HG03175 (cell line): ENCODE measurements at regions not wholly inside any gene's neighbourhood (a gene's known extent, or its start where the extent isn't known, plus 50 kb on each side); places are given as distances from the start of the nearest gene placed in this dataset.

Experiments used
- ATAC-seq: cut with Tn5 transposase; IDR thresholded peaks from one replicate; pipeline ENCODE4 v1.9.1; 2021; ENCODE audit warnings: mild to moderate bottlenecking, moderate library complexity; ENCODE audit not compliant: unreplicated experiment

DNA sequence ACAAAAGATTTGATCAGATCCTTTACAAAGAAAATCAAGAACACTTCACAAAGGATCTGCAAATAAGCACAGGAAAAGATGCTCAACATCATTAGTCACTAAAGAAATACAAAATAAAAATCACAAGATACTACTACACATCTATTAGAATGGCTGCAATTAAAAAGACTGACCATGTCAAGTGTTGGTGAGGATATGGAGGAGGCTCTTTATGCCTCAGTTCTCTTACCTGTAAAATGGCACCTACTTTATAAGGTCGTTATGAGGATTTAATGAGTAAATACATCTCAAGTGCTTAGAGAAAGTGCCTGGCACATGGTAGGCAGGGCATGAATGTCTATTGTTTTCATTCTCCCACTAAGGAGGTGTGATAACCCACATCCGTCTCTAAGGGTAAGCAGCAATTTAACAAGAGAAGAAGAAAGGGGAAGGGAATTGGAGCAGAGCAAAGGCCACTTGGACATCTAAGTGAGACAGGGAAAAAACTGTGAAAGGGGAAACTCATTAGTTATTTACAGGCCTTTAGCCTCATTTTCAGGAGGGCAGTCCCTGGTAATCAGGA lies 157.5 kb upstream of the NFE2L3 start:
- ATAC-seq, result no peak

DNA sequence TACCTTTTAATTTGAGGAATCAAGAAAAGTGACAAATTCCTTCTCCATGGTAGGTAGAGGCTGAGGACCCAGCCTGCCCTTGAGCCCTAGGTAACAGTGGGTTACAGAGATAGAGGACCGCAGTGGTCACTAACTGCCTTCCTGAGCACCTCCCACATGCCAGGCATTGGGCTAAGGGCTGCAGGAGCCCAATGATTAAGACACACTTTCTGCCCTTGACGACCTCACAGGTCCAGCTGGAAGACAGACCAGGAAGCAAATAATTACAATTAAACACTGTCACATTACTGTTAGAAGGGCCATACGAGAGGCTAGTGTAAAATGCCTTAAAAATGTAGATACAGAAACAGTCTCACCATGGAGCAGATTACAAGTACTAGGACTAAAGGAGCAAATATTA lies 156.8 kb upstream of the NFE2L3 start:
- no peak for ATAC-seq

DNA sequence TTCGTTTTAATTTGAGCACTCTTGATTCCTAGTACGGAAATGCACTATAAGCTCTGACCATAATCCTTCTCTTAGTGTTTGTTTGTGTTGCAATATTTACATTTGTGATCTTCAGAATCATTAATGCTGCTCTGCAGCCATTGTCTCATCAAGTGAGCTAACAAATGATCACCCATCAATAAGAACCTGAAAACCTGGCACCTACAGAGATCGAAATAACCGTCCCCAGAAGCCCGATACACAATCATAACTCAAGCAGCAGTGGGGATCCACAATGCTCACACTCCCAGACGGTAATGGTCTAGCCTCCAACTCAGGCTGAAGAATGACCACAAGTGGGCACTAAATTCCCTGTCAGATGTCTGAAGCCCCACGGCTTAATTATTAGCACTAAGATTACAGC lies 156.0 kb upstream of the NFE2L3 start:
- no peak for ATAC-seq

DNA sequence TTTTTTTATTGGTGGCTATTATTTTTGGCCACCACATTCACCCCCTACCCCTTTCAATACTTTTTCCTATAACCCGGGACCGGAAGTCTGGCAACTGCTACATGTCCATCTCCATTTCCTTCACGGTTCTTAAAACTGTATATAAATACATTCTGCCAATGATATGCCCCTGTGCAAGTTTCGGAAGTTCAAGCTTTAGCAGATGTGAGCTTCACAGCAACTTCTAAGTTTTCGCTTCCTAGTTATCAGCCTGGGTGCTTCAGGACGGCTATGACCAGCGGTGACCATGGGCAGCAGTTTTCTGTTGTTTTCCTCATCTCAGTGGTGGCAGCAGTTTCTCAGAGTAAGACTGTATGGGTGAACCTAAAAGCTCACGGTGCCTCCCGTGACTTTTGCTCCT lies 153.5 kb upstream of the NFE2L3 start:
- no peak for ATAC-seq

DNA sequence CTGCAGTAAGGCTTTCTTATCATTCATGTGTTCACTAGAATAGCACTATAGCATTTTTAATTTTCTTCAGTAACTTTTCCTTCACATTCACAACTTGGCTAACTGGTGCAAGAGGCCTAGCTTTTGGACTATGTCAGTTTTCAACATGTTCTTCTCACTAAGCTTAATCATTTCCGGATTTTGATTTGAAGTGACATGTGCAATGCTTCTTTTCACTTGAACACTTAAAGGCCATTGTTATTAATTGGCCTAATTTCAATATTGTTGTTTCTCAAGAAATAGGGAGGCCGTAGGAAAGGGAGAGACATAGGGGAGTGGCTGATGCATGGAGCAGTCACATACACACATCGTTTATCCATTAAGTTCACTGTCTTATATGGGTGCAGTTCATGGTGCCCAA lies 151.2 kb upstream of the NFE2L3 start:
- no peak for ATAC-seq

DNA sequence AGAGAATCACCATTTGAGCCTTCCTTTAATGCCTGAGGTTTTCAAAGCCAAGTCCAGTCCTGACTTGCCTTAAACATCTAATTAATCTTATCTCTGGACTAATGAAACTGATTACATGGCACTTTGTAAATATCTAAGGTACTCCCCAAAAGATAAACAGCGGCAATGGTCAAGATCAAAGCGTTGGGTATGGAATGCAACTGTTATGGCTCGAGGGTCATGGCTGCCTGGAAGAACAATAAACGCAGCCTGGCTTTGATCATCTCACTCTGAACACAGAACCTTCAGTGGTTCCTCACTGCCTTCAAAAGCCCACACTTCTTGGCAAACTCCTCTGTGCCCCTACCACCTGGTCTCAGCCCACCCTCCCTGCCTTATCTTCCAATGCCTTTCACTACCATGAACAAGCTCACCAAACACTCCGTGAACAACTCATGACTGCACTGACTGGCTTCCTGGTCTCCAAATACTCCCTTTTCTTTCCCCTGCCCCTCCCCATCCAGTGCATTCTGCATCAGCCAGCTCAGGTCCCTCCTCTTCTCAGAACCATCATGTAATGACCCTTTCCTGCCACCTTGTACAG lies 150.2 kb upstream of the NFE2L3 start:
- no peak for ATAC-seq

DNA sequence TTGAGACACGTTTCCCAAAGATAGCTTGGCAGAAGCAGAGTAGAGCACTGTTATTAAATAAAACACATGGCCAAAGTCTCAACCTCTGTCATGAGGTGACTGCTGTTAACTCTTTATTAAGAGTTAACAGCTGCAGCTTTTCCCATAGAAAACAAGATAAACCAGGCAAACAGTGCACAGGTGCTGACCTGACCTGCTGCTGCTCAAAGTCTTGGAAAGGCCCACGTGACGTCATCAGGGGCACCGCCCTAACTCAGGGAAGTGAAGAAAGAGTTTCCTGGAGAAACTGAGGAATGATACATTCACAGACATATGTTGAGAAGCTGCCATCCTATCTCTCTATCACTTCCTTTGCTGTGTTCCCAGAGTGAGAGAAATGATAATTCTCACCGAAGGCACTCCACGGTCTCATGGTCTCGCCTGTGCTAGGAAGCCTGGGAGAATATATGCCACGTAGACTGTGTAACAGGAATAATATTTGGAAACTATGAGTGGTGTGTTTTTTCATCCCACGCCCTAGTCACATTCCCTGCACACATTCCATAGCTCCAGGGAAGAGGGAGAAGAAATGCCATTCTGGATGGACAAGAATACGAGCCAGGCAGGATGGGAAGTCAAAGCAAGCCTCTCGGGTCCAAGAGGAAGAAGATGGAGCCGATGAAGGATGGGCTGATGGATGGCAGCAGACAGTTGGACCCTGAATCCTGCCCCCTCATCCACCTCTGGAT lies 146.2 kb upstream of the NFE2L3 start:
- ATAC-seq, result no peak

DNA sequence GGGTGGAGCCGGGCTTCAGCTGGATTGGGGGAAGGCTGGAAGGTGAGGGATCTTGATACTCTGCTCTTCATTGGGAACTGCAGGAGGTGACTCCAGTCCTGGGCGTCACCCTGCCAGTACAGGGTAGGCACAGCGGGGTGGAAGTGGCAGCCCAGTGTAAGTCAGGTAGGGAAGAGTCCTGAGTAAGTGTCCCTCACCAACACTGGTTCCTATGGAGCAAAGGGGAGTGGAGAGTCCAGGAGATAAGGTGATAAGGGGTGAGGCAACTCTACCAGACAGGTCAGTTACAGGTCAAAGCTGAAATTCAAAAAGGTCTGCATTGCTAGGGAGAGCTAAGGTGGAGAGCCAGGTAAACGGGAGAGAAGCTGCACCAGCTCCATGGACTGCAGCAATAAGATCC lies 145.6 kb upstream of the NFE2L3 start:
- no peak for ATAC-seq

DNA sequence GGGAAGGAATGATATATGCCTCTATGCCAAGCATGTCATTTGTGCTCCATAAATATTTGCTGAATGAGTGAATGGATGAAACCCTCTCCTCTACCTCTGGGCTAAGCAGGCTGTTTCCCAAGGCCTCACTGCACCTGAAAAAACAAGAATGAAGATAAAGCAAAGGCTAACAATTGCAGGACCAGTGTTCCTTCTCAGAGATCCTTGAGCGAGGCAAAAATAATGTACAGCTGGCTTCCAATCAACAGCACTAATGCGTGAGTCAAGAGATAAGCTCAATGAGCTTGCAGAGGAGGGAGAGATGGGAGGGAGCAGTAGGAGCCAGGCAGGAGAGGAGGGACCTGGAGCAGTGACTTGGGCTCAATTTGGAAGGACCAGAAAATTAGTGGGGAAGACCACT lies 144.5 kb upstream of the NFE2L3 start:
- no peak for ATAC-seq

DNA sequence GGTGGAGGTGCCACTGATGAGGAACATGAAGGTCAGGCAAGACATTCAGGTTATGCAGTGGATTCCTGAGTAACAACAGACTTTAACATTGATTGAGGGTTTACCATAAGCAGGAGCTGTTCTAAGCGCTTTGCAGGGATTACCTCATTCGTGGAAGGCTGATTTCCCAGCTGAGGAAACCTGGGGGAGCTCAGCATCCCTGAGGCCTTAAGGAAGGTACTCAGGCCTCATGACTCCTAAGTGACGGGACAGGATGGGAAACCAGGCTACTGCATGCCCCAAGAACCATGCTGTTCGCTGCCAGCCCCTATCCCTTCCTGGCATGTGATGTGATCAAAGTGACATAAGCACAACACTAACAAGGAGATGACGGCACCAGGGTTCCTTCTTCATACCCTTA lies 143.6 kb upstream of the NFE2L3 start:
- ATAC-seq, result no peak

DNA sequence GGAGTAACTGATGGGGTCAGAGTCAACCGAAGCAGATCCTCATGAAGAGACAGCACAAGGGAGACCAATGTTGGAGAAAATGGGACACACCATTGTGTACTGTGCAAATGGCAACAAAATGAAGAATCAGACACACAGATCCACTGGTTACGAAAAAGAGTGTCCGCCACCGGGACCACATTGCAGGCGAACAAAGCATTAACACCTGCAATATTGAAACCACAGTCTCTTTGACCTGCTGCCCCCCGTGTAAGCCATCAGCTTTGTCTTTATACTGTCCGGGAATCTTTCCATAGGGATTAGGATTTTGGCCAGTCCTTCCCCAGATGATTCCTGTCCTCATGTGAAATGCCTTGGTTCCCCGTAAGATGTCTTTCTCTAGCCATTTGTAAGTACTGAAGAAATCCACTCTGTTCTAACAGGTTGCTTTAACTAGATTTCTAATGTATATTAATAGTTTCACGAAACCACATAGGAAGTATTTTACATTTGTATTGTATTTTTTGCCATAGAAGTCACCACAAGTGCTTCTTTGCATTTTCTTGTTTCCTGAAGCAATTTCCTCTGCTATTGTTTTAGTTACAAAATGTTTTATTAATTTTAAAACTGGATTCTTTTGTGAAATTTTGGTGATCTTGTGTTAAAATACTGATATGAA lies 140.8 kb upstream of the NFE2L3 start:
- ATAC-seq, result peak; percentile 73

DNA sequence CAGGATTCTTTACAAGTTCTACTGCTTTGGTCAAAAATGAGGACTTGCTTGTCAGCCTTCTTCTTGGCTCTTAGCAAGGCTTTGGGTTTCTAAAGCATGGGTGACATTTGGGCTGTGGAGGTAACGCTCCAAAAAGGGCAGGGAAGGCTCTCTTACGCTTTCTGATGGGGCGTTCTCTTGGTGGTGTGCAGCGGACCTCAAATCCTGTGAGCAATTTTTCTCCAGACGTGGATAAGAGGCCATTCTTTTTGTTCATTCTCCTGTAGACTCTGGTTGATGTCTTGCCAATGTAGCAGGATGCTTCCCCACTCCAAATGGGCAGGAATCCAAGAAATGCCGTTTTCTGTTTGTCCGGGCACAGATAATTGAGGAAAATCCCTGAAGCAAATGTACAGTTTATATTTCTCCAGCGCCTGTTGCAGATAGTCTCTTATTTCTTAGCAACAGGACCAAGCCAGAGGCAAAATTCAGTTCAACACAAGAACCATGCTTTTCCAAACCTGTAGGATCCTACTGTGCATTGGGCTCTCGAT lies 138.4 kb upstream of the NFE2L3 start:
- no peak for ATAC-seq

DNA sequence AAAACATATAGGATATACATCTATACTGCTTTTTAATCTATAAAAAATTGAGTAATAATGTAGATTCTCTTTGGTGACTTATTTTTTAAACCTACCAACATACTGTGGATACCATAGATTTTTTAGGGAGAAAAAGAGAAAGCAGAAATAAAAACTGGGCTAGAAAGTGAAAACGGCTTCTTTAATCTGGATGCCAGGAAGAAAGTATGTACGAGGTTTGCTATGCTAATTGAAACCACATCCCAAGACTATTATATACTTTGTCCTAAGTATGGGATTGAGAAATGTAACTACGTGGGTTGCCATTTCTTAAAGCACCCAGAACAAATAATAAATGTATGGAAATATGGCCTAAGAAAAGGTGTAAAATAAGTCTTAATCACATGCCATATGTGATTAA lies 129.0 kb upstream of the NFE2L3 start:
- ATAC-seq, result no peak

DNA sequence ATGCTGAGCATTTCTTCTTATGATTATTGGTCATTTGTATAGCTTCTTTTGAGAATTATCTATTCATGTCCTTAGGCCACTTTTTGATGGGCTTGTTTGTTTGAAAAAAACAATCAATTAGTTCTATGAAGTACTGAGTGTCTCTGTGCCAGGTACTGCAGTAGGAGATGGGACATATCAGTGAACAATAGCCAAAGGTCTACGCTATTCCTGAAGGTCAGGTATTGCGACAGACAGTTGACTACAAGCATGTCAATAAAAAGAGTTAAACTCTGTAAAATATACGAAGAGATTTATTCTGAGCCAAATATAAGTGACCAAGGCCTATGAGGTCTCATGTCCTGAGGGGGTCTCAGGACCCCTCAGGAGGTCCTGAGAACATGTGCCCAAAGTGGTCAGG lies 122.1 kb upstream of the NFE2L3 start:
- ATAC-seq, result no peak

DNA sequence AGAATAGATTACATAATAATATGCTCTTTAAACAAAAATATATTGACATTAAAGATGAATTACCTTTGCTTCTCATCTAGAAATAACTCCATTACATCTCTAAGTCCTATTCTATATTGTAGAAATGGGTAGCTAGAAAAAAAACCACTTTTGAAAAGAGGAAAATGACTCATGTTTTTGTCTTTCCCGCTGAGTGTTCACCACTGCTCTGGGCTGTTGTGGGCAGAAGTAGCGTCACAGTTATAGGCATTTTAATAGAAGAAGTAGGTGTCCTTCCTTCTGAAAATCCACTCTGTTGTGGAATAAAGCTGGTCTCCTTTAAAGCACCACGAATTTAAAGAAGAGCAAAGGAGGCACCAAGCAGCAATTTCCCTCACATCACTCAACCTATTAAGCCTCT lies 117.6 kb upstream of the NFE2L3 start:
- ATAC-seq, result no peak

DNA sequence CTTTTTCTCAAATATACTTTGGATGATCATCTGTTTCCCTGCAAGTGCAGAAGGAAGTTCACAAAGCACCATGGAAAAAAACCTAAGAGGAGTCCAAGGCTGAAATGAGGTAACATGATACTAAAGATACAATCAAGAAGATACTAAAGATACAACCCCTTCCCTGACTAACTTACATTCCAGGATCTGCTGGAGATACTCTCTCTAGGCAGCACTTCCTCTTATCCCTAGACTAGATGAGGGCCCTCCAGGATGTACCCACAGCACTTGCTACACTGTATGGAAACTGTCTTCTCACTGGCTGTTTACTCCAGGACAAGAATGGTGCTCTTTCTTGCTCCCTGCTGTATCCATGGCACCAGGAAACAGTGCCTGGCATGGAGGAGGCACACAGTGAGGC lies 116.4 kb upstream of the NFE2L3 start:
- no peak for ATAC-seq

DNA sequence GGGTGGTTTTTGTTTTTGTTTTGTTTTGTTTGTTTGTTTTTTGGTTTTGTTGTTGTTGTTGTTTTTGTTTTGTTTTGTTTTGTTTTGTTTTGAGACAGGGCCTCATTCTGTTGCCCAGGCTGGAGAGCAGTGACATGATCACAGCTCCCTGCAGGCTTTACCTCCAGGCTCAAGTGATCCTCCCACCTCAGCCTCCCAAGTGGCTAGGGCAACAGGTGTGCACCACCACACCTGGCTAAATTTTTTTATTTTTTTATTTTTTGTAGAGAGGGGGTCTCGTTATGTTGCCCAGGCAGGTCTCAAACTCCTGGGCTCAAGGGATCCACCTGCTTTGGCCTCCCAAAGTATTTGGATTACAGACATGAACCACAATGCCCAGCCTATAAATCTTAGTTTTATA lies 115.9 kb upstream of the NFE2L3 start:
- ATAC-seq, result no peak

DNA sequence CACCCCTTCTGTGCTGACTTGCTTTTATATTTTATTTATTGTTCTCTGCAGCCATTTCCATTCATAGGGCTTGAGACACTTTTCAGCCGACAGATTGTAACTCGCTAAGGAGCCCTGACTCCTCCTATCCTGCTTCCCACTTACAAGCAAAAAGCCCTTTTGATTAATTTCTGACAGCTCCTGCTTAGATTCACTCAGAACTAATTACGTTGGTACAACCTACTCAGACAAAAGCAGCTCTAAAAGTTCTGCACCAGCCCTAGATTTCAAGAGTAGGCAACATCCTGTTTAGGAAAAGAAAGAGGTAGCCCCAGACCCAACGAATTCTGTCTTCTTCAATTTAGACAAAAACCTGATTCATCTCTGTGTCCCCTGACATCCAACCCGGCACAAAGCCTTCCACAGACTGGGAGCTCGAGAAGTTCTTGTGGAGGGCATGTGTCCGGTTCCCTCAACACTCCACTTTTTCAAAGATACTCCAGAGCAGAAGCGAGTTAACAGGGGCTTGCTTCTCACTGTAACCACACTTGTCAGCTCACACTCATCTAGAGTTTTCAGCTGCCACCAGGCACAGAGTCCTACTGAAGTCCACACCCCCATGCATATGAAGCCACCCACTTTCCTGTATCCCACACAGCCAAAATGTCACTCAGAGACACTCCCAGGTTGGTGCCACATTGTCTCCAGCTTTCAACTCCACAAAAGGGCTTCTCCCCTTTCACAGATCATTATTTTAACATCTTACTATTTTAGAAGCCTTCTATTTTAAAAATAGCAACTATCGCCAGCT lies 113.6 kb upstream of the NFE2L3 start:
- no peak for ATAC-seq

DNA sequence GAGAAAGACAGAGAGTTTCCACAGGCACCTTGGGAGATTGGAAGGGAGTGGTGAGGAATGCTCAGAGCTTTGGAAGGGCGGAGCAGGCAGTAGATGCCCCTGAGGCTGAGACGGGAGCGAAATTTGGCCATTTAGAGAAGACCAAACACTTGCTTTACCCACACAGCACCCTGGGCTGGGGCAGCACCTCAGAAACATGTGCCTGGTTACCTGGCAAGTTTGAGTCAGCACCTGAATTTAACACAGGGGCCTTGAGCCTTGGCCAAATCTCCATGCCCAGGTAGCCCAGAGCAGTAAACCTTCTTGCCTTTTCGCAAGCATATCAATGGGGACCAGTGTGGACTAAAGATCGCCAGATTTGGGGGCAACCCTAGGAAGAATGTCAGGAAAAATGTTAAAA lies 111.9 kb upstream of the NFE2L3 start:
- ATAC-seq, result no peak

DNA sequence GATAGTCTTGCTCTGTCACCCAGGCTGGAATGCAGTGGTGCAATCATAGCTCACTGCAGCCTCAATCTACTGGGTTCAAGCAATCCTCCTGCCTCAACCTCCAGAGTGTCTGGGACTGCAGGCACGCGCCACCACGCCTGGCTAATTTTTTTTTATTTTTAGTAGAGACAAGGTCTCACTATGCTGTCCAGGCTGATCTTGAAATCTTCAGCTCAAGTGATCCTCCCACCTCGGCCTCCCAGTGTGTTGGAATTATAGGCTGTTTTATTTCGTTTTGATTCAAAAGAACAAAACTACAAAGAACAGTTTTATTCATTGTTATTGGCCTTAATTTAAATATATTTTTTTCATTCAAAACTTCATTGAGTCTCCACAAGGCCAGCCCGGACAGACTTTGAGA lies 109.8 kb upstream of the NFE2L3 start:
- ATAC-seq, result no peak

DNA sequence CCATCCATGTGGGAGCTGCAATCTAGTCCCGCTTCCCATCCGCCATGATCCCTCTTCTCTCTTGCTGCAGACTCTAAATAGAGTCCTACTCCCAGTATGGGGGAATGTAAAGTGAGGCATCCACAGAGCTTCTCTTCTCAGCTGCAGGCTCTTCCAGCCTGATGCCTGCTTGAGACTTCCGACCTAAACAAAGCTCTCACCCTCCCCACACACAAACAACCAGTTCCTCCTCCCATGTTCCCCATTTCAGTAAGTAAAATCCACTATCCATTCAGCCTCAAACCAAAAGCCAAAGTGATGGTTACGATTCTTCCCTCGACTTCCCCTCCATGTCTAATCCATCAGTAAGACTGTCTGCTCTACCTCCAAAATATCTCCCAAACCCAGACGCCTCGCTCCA lies 108.2 kb upstream of the NFE2L3 start:
- no peak for ATAC-seq
